Stimulated activated CD8-positive, alpha-beta memory T cell treated with anti-CD3 and anti-CD28 coated beads, Interleukin-4, amount 100 ng/mL, for 24 hours (primary cell): ENCODE measurements at regions not wholly inside any gene's neighbourhood (a gene's known extent, or its start where the extent isn't known, plus 50 kb on each side); places are given as distances from the start of the nearest gene placed in this dataset.
"Not testable (repeated sequence)": the region's sequence is repeated elsewhere in the genome, so short reads cannot be mapped to it uniquely, and the experiment has no call there.

Experiments used
- DNase-seq: peaks from one replicate; pipeline ENCODE4 v3.0.0-alpha.2; 2020; ENCODE audit warnings: low read depth

- DNase-seq: no peak
These were observed 488.2 kb downstream of the RBFOX1 start for GRCh38 chr16:7820816-7821215.

GRCh38 chr16:7805686-7806396 is 473.2 kb downstream of the RBFOX1 start:
- no peak for DNase-seq

GRCh38 chr16:7804635-7805195 is 472.1 kb downstream of the RBFOX1 start:
- DNase-seq: no peak

GRCh38 chr16:7792346-7792745 is 459.7 kb downstream of the RBFOX1 start:
- no peak for DNase-seq

GRCh38 chr16:7791028-7791590 is 458.5 kb downstream of the RBFOX1 start:
- no peak for DNase-seq

GRCh38 chr16:7775072-7775488 is 442.4 kb downstream of the RBFOX1 start:
- DNase-seq: no peak

- DNase-seq: no peak
These were observed 440.1 kb downstream of the RBFOX1 start for GRCh38 chr16:7772722-7773121.

- not testable (repeated sequence) for DNase-seq
These were observed 436.4 kb downstream of the RBFOX1 start for GRCh38 chr16:7769091-7769490.

GRCh38 chr16:7765079-7765550 is 432.5 kb downstream of the RBFOX1 start:
- DNase-seq: no peak

GRCh38 chr16:7763111-7763510 is 430.5 kb downstream of the RBFOX1 start:
- DNase-seq: no peak
